ENCODE measurements at regions not wholly inside any gene's neighbourhood (a gene's known extent, or its start where the extent isn't known, plus 50 kb on each side); places are given as distances from the start of the nearest gene placed in this dataset.

DNA sequence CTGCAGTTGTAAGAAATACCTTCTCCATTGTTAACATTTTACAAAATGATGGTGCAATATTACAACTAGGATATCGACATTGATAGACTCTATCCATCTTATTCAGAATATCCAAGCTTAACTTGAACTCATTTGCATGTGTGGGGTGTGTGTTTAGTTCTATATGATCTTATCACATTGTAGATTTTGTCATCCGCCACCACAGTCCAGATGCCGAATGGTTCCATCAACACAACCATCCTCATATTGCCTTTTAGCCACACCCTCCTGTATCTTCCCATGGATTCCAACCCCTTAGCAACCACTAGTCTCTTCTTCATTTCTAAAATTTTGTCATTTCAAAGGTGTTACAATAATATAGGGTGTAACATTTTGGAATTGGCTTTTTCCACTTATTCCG, 452.9 kb upstream of the AKR1E2 start:
- H3K9me3 ChIP-seq = no peaks in the 10 kb centered on the region
- TF ChIP-seq POLR2A (IDR thresholded peaks at IDR 0.05) = no peak
- no peak for TF ChIP-seq CTCF (IDR thresholded peaks at IDR 0.05 in 4 of 5, conservative IDR thresholded peaks at IDR 0.05 in 1 of 5)
- ATAC-seq (no peak), DNase-seq (no peak)
- in situ Hi-C loops (cut with MboI; ENCODE audit: low sequenced_read_pairs in 4 of 4) (no loop called here), intact Hi-C loops (cut with DNase I; ENCODE audit: low total_unique reads) (no loop called here)
- H3K4me3 ChIP-seq = no peak overlapping the region
- H3K27ac ChIP-seq = peak overlapping the region; percentile 6 to 71 (median 69)
- H3K4me1 ChIP-seq = peaks cover 0 to 12% of the 10 kb centered on the region in 2 donors
- no peaks in the 10 kb centered on the region for H3K27me3 ChIP-seq
- no peaks in the 10 kb centered on the region for H3K36me3 ChIP-seq

DNA sequence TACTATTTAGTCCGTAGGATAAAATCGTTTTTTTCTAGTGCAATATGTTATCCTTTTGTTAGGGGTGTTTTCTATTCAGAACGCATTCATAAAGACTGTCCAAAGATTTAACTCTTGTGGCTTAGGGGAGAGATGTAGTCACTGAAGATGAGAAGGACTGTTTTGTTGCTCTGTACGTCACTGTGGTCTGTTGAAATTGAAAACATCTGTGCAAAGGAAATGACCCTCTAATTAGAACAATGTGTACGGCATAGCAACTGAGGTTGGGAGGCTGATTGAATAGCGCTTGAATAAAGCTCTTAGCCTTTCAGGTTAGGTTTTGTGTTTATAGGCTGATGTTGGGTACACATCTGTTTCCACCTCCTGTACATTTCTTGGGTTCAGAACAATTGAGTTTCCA, 453.4 kb upstream of the AKR1E2 start:
- no peaks in the 10 kb centered on the region for H3K27me3 ChIP-seq
- DNase-seq (no peak), ATAC-seq (peak; percentile 87 to 91)
- H3K4me1 ChIP-seq = peaks cover 0 to 12% of the 10 kb centered on the region in 2 donors
- TF ChIP-seq CTCF (IDR thresholded peaks at IDR 0.05 in 4 of 5, conservative IDR thresholded peaks at IDR 0.05 in 1 of 5) (no peak), POLR2A (IDR thresholded peaks at IDR 0.05) (peak in 1 of 2 donors; percentile 13)
- H3K36me3 ChIP-seq = no peaks in the 10 kb centered on the region
- no peaks in the 10 kb centered on the region for H3K9me3 ChIP-seq
- intact Hi-C loops (cut with DNase I; ENCODE audit: low total_unique reads) = no loop called here
- in situ Hi-C loops (cut with MboI; ENCODE audit: low sequenced_read_pairs in 4 of 4) = no loop called here
- peak overlapping the region; percentile 40 to 71 (median 63) for H3K27ac ChIP-seq
- no peak overlapping the region for H3K4me3 ChIP-seq

DNA sequence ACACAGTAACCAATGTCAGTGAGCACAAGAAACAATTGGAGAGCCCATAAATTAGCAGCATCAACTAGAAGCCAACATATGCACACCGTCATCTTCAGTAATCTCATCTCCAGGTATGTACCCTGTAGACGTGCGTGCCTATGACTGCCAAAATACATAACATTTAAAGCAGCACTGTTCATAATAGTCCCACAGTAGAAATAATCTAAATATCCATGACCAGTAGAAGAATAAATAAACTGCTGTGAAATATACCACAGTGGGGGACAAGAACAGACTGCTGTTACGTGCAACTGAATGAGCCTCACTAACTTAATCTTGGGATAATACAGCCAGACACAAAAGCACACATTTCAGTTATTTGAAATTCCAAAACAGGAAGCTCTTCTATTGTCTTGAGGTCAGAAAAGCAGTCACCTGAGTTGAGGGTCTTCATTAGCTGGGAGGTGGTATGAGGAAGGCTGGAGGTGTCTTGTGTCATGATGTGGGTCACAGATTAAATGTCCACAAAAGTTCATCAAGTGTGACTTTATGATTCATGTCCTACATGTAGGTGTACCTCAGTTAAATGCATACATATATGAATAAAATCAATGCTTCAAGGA, 454.2 kb upstream of the AKR1E2 start:
- no peak for DNase-seq
- ATAC-seq = no peak
- no peak for TF ChIP-seq CTCF (IDR thresholded peaks at IDR 0.05 in 4 of 5, conservative IDR thresholded peaks at IDR 0.05 in 1 of 5)
- no peak for TF ChIP-seq POLR2A (IDR thresholded peaks at IDR 0.05)
- peak overlapping the region; percentile 40 to 58 (median 49) for H3K27ac ChIP-seq
- H3K4me3 ChIP-seq = no peak overlapping the region
- no peaks in the 10 kb centered on the region for H3K9me3 ChIP-seq
- peaks cover 0 to 12% of the 10 kb centered on the region in 2 donors for H3K4me1 ChIP-seq
- no peaks in the 10 kb centered on the region for H3K36me3 ChIP-seq
- intact Hi-C loops (cut with DNase I; ENCODE audit: low total_unique reads) = no loop called here
- in situ Hi-C loops (cut with MboI; ENCODE audit: low sequenced_read_pairs in 4 of 4) = no loop called here
- H3K27me3 ChIP-seq = no peaks in the 10 kb centered on the region

DNA sequence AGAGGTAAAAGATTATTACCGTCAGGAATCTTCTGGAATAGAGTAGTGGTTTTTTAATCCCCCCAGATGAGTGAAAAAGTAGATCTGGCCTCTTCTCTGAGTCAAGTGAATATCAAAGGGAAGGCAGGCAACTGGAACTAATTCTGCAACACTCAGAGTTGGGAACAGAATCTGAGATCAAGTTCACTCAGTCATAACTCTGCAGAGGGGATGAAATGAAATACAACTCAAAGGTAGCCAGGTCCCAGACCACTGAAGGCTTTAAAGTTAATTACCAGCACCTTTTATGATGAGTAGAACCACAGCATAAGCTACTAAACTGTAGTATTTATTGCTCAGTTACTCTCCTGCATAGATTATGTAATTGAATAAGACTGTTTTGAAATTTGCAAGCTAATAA, 455.6 kb upstream of the AKR1E2 start:
- ATAC-seq = no peak
- H3K4me3 ChIP-seq = no peak overlapping the region
- in situ Hi-C loops (cut with MboI; ENCODE audit: low sequenced_read_pairs in 4 of 4) = no loop called here
- no peaks in the 10 kb centered on the region for H3K36me3 ChIP-seq
- DNase-seq = no peak
- no peaks in the 10 kb centered on the region for H3K27me3 ChIP-seq
- H3K4me1 ChIP-seq = peaks cover 0 to 12% of the 10 kb centered on the region in 2 donors
- no peaks in the 10 kb centered on the region for H3K9me3 ChIP-seq
- intact Hi-C loops (cut with DNase I; ENCODE audit: low total_unique reads) = no loop called here
- no peak overlapping the region for H3K27ac ChIP-seq
- no peak for TF ChIP-seq POLR2A (IDR thresholded peaks at IDR 0.05)
- no peak for TF ChIP-seq CTCF (IDR thresholded peaks at IDR 0.05 in 4 of 5, conservative IDR thresholded peaks at IDR 0.05 in 1 of 5)

GRCh38 chr10:4361581-4361980, 464.4 kb upstream of the AKR1E2 start:
- DNase-seq (no peak), ATAC-seq (no peak)
- H3K36me3 ChIP-seq = no peaks in the 10 kb centered on the region
- no peak overlapping the region for H3K4me3 ChIP-seq
- intact Hi-C loops (cut with DNase I; ENCODE audit: low total_unique reads) (no loop called here), in situ Hi-C loops (cut with MboI; ENCODE audit: low sequenced_read_pairs in 4 of 4) (no loop called here)
- no peaks in the 10 kb centered on the region for H3K27me3 ChIP-seq
- TF ChIP-seq POLR2A (IDR thresholded peaks at IDR 0.05) = no peak
- no peak for TF ChIP-seq CTCF (IDR thresholded peaks at IDR 0.05 in 4 of 5, conservative IDR thresholded peaks at IDR 0.05 in 1 of 5)
- H3K4me1 ChIP-seq = no peaks in the 10 kb centered on the region
- no peaks in the 10 kb centered on the region for H3K9me3 ChIP-seq
- no peak overlapping the region for H3K27ac ChIP-seq
